Hematopoietic multipotent progenitor cell treated with erythropoietin and hydrocortisone succinate and interleukin-3 and kit ligand, for 8 days (in vitro differentiated cells): ENCODE measurements at regions not wholly inside any gene's neighbourhood (a gene's known extent, or its start where the extent isn't known, plus 50 kb on each side); places are given as distances from the start of the nearest gene placed in this dataset.
"Not testable (repeated sequence)": the region's sequence is repeated elsewhere in the genome, so short reads cannot be mapped to it uniquely, and the experiment has no call there.

Experiments used
- DNase-seq: peaks from one replicate; pipeline ENCODE4 v3.0.0-alpha.2; 2015

- no peak for DNase-seq
Observed at GRCh38 chr4:20046931-20047677, 204.6 kb upstream of the SLIT2 start.

GRCh38 chr4:20046179-20046578 is 205.5 kb upstream of the SLIT2 start:
- no peak for DNase-seq

GRCh38 chr4:20044966-20045365 is 206.7 kb upstream of the SLIT2 start:
- no peak for DNase-seq

GRCh38 chr4:20044502-20044911 is 207.2 kb upstream of the SLIT2 start:
- DNase-seq, result no peak

- no peak for DNase-seq
Observed at GRCh38 chr4:20043991-20044390, 207.7 kb upstream of the SLIT2 start.

GRCh38 chr4:20042769-20043168 is 208.9 kb upstream of the SLIT2 start:
- DNase-seq, result no peak

GRCh38 chr4:20041839-20042407 is 209.8 kb upstream of the SLIT2 start:
- no peak for DNase-seq

GRCh38 chr4:20037745-20038144 is 214.0 kb upstream of the SLIT2 start:
- DNase-seq, result no peak

- DNase-seq, result no peak
Observed at GRCh38 chr4:20030108-20030507, 221.6 kb upstream of the SLIT2 start.

- no peak for DNase-seq
Observed at GRCh38 chr4:20028645-20029044, 223.1 kb upstream of the SLIT2 start.

- no peak for DNase-seq
Observed at GRCh38 chr4:20026456-20026855, 225.2 kb upstream of the SLIT2 start.

- DNase-seq, result no peak
Observed at GRCh38 chr4:20022471-20022870, 229.2 kb upstream of the SLIT2 start.

GRCh38 chr4:20020056-20020455 is 231.6 kb upstream of the SLIT2 start:
- no peak for DNase-seq

- DNase-seq, result no peak
Observed at GRCh38 chr4:20019310-20020015, 232.2 kb upstream of the SLIT2 start.

- DNase-seq, result no peak
Observed at GRCh38 chr4:20017777-20018115, 234.0 kb upstream of the SLIT2 start.

- no peak for DNase-seq
Observed at GRCh38 chr4:20017070-20017776, 234.5 kb upstream of the SLIT2 start.

- DNase-seq, result no peak
Observed at GRCh38 chr4:20015636-20016224, 236.0 kb upstream of the SLIT2 start.

- DNase-seq, result not testable (repeated sequence)
Observed at GRCh38 chr4:20003836-20004558, 247.7 kb upstream of the SLIT2 start.

GRCh38 chr4:19999775-20000414 is 251.8 kb upstream of the SLIT2 start:
- DNase-seq, result no peak

- DNase-seq, result no peak
Observed at GRCh38 chr4:19999276-19999675, 252.4 kb upstream of the SLIT2 start.

GRCh38 chr4:19993242-19993641 is 258.5 kb upstream of the SLIT2 start:
- no peak for DNase-seq

- no peak for DNase-seq
Observed at GRCh38 chr4:19992471-19993093, 259.1 kb upstream of the SLIT2 start.
